MM.1S (cell line): ENCODE measurements at regions not wholly inside any gene's neighbourhood (a gene's known extent, or its start where the extent isn't known, plus 50 kb on each side); places are given as distances from the start of the nearest gene placed in this dataset.

Experiments used
- DNase-seq: peaks from one replicate; pipeline ENCODE4 v3.0.0-alpha.2; 2015
- H2AFZ ChIP-seq: fragments of 300-600 bp; sonication (generic); 2 replicates; pipeline ENCODE4 v1.6.0; 2016; ENCODE audit warnings: antibody characterized with exemption, low read length
- H3F3A ChIP-seq: fragments of 300-600 bp; sonication (generic); 2 replicates; pipeline ENCODE4 v1.6.1; 2016; ENCODE audit warnings: mild to moderate bottlenecking, antibody characterized with exemption, low read length, moderate library complexity, mixed read lengths; ENCODE audit not compliant: insufficient read depth
- H3K27ac ChIP-seq: fragments of 300-600 bp; sonication (generic); 2 replicates; pipeline ENCODE4 v1.5.1; 2016; ENCODE audit warnings: mild to moderate bottlenecking, low read length
- H3K27me3 ChIP-seq: fragments of 300-600 bp; sonication (generic); replicated peaks from 2 replicates; pipeline ENCODE4 v1.6.0; 2016; ENCODE audit warnings: low read length; ENCODE audit not compliant: insufficient read depth
- H3K36me3 ChIP-seq: fragments of 300-600 bp; sonication (generic); replicated peaks from 2 replicates; pipeline ENCODE4 v1.6.1; 2016; ENCODE audit warnings: mild to moderate bottlenecking, low read length, mixed read lengths; ENCODE audit not compliant: insufficient read depth
- H3K4me1 ChIP-seq: fragments of 300-600 bp; sonication (generic); 2 replicates; pipeline ENCODE4 v1.6.1; 2016; ENCODE audit warnings: low read length, mixed read lengths
- H3K4me2 ChIP-seq: fragments of 300-600 bp; sonication (generic); 2 replicates; pipeline ENCODE4 v1.6.0; 2016; ENCODE audit warnings: low read depth, low read length
- H3K4me3 ChIP-seq: fragments of 300-600 bp; sonication (generic); 2 replicates; pipeline ENCODE4 v1.5.1; 2016; ENCODE audit warnings: low read length, mixed read lengths
- H3K79me2 ChIP-seq: fragments of 300-600 bp; sonication (generic); 2 replicates; pipeline ENCODE4 v1.6.1; 2016; ENCODE audit warnings: mixed run types, low read length, mixed read lengths
- H3K9ac ChIP-seq: fragments of 300-600 bp; sonication (generic); 2 replicates; pipeline ENCODE4 v1.6.1; 2016; ENCODE audit warnings: low read length, mixed read lengths
- H3K9me2 ChIP-seq: fragments of 300-600 bp; sonication (generic); replicated peaks from 2 replicates; pipeline ENCODE4 v1.6.1; 2016; ENCODE audit warnings: mild to moderate bottlenecking, low read length, mixed read lengths; ENCODE audit not compliant: insufficient read depth
- H3K9me3 ChIP-seq: fragments of 300-600 bp; sonication (generic); replicated peaks from 2 replicates; pipeline ENCODE4 v1.6.1; 2016; ENCODE audit warnings: mild to moderate bottlenecking, low read length, mixed read lengths; ENCODE audit not compliant: insufficient read depth
- H4K20me1 ChIP-seq: fragments of 300-600 bp; sonication (generic); 2 replicates; pipeline ENCODE4 v1.6.1; 2016; ENCODE audit warnings: mild to moderate bottlenecking, low read length, moderate library complexity, mixed read lengths; ENCODE audit not compliant: insufficient read depth
- EZH2 ChIP-seq: fragments of 300-600 bp; sonication (generic); optimal IDR thresholded peaks from 2 replicates; pipeline ENCODE3; 2017; ENCODE audit warnings: low read depth, mild to moderate bottlenecking, antibody characterized with exemption, low read length, mixed read lengths
- EZH2phosphoT487 ChIP-seq: fragments of 300-600 bp; sonication (generic); IDR thresholded peaks from 2 replicates; pipeline ENCODE4 v1.6.1; 2018; ENCODE audit warnings: antibody characterized with exemption, low read length
- TF ChIP-seq, protein P1 (sequence below): fragments of 300-600 bp; sonication (generic); IDR thresholded peaks from 2 replicates; pipeline ENCODE4 v1.5.1; 2016; ENCODE audit warnings: antibody characterized with exemption, low read length, mixed read lengths

DNA sequence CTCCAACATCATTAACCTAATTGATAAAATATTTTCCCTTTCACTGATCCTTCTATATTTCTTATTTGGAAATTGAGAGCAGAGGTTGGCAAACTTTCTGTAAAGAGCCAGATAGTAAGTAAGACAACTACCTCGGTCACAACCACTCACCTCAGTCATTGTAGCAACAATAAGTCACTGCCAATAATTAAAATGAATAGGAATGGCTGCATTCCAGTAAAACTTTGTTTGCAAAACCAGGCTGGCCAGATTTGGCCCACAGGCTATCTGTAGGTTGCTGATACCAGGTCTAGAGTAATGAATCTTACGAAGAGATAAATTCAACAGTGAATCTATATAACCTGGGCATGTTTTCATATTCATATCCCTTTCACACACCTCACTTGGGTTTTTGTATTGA is 316.2 kb upstream of the TBC1D5 start:
- Histone ChIP-seq H3K9me3 (no peaks in the 10 kb centered on the region), H3F3A (no peaks in the 10 kb centered on the region), H3K36me3 (no peaks in the 10 kb centered on the region), H2AFZ (no peak overlapping the region), H3K9ac (no peak overlapping the region), H3K4me2 (no peak overlapping the region), H3K4me3 (no peak overlapping the region), H4K20me1 (no peaks in the 10 kb centered on the region), H3K79me2 (no peaks in the 10 kb centered on the region), H3K27ac (no peak overlapping the region), H3K27me3 (no peaks in the 10 kb centered on the region), H3K4me1 (no peaks in the 10 kb centered on the region), H3K9me2 (no peaks in the 10 kb centered on the region)
- DNase-seq, result no peak
- no peak for TF ChIP-seq EZH2
- TF ChIP-seq, protein P1, sequence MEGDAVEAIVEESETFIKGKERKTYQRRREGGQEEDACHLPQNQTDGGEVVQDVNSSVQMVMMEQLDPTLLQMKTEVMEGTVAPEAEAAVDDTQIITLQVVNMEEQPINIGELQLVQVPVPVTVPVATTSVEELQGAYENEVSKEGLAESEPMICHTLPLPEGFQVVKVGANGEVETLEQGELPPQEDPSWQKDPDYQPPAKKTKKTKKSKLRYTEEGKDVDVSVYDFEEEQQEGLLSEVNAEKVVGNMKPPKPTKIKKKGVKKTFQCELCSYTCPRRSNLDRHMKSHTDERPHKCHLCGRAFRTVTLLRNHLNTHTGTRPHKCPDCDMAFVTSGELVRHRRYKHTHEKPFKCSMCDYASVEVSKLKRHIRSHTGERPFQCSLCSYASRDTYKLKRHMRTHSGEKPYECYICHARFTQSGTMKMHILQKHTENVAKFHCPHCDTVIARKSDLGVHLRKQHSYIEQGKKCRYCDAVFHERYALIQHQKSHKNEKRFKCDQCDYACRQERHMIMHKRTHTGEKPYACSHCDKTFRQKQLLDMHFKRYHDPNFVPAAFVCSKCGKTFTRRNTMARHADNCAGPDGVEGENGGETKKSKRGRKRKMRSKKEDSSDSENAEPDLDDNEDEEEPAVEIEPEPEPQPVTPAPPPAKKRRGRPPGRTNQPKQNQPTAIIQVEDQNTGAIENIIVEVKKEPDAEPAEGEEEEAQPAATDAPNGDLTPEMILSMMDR, result no peak
- TF ChIP-seq EZH2phosphoT487, result no peak

- no peaks in the 10 kb centered on the region for H3K9me2 ChIP-seq
- no peak overlapping the region for H2AFZ ChIP-seq
- no peaks in the 10 kb centered on the region for H3K79me2 ChIP-seq
- no peak overlapping the region for H3K4me3 ChIP-seq
- H3F3A ChIP-seq, result no peaks in the 10 kb centered on the region
- H4K20me1 ChIP-seq, result no peaks in the 10 kb centered on the region
- no peak overlapping the region for H3K4me2 ChIP-seq
- DNase-seq, result no peak
- H3K36me3 ChIP-seq, result no peaks in the 10 kb centered on the region
- TF ChIP-seq, protein P1, result no peak
- H3K9me3 ChIP-seq, result no peaks in the 10 kb centered on the region
- no peak overlapping the region for H3K9ac ChIP-seq
- no peaks in the 10 kb centered on the region for H3K27me3 ChIP-seq
- no peak overlapping the region for H3K27ac ChIP-seq
- no peaks in the 10 kb centered on the region for H3K4me1 ChIP-seq
Observed at GRCh38 chr3:18057471-18058091, 315.1 kb upstream of the TBC1D5 start.

GRCh38 chr3:18054625-18055024 is 312.2 kb upstream of the TBC1D5 start:
- H3K9me3 ChIP-seq, result no peaks in the 10 kb centered on the region
- TF ChIP-seq EZH2 (no peak), EZH2phosphoT487 (no peak)
- TF ChIP-seq, protein P1, result no peak
- H3K9me2 ChIP-seq, result no peaks in the 10 kb centered on the region
- no peaks in the 10 kb centered on the region for H3F3A ChIP-seq
- no peak overlapping the region for H2AFZ ChIP-seq
- H3K4me3 ChIP-seq, result no peak overlapping the region
- no peaks in the 10 kb centered on the region for H3K79me2 ChIP-seq
- no peaks in the 10 kb centered on the region for H3K4me1 ChIP-seq
- H4K20me1 ChIP-seq, result no peaks in the 10 kb centered on the region
- H3K9ac ChIP-seq, result no peak overlapping the region
- H3K27me3 ChIP-seq, result no peaks in the 10 kb centered on the region
- no peak for DNase-seq
- H3K27ac ChIP-seq, result no peak overlapping the region
- H3K4me2 ChIP-seq, result no peak overlapping the region
- no peaks in the 10 kb centered on the region for H3K36me3 ChIP-seq
